ENCODE measurements at regions not wholly inside any gene's neighbourhood (a gene's known extent, or its start where the extent isn't known, plus 50 kb on each side); places are given as distances from the start of the nearest gene placed in this dataset.

DNA sequence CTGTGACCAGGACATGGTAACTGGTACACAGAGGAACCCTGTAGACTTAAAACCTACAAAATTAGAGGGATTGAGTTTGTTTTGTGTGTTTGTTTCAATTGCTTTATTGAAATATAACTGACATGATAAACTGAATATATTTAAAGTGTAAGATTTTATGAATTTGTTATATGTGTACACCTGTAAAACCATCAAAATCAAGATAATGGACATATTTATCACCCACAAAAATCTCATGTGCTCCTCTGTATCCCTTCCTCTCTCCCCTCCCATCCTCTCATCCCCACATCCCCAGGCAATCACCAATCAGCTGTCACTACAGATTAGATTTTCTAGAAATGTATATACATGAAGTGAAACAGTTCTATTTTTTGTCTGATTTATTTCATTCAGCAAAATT is 565.5 kb downstream of the NOVA1 start:
- Histone ChIP-seq H3K4me2 (ENCODE audit: low read length) (no peak overlapping the region), H2AFZ (ENCODE audit: low read depth, low read length) (no peak overlapping the region), H4K20me1 (ENCODE audit: insufficient read depth) (no peaks in the 10 kb centered on the region), H3K4me3 (ENCODE audit: low read length) (no peak overlapping the region), H3K79me2 (replicated peaks; ENCODE audit: insufficient read depth, low read length) (no peaks in the 10 kb centered on the region), H3K9me2 (ENCODE audit: insufficient read depth, low read length) (no peaks in the 10 kb centered on the region), H3K27me3 (ENCODE audit: insufficient read depth, low read depth, low read length) (no peaks in the 10 kb centered on the region), H3K9ac (ENCODE audit: low read length) (no peak overlapping the region), H3F3A (ENCODE audit: insufficient read depth, low read length, poor library complexity, severe bottlenecking) (no peaks in the 10 kb centered on the region), H3K27ac (ENCODE audit: low read length) (no peak overlapping the region), H3K9me3 (ENCODE audit: low read length) (no peaks in the 10 kb centered on the region), H3K36me3 (ENCODE audit: insufficient read depth, low read length) (no peaks in the 10 kb centered on the region)
- TF ChIP-seq MXI1 (conservative IDR thresholded peaks at IDR 0.05; ENCODE audit: poor library complexity, severe bottlenecking) (no peak), SMC3 (conservative IDR thresholded peaks at IDR 0.05; ENCODE audit: poor library complexity) (no peak), EP300 (conservative IDR thresholded peaks at IDR 0.05; ENCODE audit: poor library complexity, severe bottlenecking) (no peak), POLR2AphosphoS5 (IDR thresholded peaks at IDR 0.05) (no peak), RAD21 (conservative IDR thresholded peaks at IDR 0.05) (no peak), EZH2 (IDR thresholded peaks at IDR 0.05; ENCODE audit: borderline replicate concordance, insufficient read depth, low read length, poor library complexity, severe bottlenecking) (no peak), TAF1 (IDR thresholded peaks at IDR 0.05; ENCODE audit: low read depth) (no peak)
- TF ChIP-seq, protein P1, sequence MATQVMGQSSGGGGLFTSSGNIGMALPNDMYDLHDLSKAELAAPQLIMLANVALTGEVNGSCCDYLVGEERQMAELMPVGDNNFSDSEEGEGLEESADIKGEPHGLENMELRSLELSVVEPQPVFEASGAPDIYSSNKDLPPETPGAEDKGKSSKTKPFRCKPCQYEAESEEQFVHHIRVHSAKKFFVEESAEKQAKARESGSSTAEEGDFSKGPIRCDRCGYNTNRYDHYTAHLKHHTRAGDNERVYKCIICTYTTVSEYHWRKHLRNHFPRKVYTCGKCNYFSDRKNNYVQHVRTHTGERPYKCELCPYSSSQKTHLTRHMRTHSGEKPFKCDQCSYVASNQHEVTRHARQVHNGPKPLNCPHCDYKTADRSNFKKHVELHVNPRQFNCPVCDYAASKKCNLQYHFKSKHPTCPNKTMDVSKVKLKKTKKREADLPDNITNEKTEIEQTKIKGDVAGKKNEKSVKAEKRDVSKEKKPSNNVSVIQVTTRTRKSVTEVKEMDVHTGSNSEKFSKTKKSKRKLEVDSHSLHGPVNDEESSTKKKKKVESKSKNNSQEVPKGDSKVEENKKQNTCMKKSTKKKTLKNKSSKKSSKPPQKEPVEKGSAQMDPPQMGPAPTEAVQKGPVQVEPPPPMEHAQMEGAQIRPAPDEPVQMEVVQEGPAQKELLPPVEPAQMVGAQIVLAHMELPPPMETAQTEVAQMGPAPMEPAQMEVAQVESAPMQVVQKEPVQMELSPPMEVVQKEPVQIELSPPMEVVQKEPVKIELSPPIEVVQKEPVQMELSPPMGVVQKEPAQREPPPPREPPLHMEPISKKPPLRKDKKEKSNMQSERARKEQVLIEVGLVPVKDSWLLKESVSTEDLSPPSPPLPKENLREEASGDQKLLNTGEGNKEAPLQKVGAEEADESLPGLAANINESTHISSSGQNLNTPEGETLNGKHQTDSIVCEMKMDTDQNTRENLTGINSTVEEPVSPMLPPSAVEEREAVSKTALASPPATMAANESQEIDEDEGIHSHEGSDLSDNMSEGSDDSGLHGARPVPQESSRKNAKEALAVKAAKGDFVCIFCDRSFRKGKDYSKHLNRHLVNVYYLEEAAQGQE (IDR thresholded peaks at IDR 0.05; ENCODE audit: borderline replicate concordance): no peak
- TF ChIP-seq, protein P2, sequence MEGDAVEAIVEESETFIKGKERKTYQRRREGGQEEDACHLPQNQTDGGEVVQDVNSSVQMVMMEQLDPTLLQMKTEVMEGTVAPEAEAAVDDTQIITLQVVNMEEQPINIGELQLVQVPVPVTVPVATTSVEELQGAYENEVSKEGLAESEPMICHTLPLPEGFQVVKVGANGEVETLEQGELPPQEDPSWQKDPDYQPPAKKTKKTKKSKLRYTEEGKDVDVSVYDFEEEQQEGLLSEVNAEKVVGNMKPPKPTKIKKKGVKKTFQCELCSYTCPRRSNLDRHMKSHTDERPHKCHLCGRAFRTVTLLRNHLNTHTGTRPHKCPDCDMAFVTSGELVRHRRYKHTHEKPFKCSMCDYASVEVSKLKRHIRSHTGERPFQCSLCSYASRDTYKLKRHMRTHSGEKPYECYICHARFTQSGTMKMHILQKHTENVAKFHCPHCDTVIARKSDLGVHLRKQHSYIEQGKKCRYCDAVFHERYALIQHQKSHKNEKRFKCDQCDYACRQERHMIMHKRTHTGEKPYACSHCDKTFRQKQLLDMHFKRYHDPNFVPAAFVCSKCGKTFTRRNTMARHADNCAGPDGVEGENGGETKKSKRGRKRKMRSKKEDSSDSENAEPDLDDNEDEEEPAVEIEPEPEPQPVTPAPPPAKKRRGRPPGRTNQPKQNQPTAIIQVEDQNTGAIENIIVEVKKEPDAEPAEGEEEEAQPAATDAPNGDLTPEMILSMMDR (IDR thresholded peaks at IDR 0.05; ENCODE audit: poor library complexity, severe bottlenecking): no peak

DNA sequence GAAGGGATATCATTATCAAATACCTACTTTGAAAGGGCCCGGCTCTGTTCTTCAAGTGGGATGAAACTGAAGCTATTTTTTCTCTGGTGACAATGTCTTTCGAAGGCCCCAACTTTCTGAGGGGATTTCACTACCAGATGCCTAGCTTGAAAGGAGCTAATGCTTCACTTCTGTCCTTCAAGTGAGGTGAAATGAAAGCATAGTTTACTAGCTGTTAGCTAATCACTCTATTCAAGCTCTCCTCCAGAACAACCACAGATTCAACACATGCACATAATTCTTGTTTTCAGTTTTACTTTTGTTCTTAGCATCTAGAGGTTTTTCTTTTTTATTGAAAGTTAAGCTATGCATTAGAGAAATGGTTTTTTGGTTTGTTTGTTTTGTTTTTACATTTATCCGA is 571.4 kb downstream of the NOVA1 start:
- H3K36me3 ChIP-seq (ENCODE audit: insufficient read depth, low read length): no peaks in the 10 kb centered on the region
- H2AFZ ChIP-seq (ENCODE audit: low read depth, low read length): no peak overlapping the region
- no peaks in the 10 kb centered on the region for H3F3A ChIP-seq (ENCODE audit: insufficient read depth, low read length, poor library complexity, severe bottlenecking)
- no peaks in the 10 kb centered on the region for H3K27me3 ChIP-seq (ENCODE audit: insufficient read depth, low read depth, low read length)
- no peaks in the 10 kb centered on the region for H4K20me1 ChIP-seq (ENCODE audit: insufficient read depth)
- H3K9me2 ChIP-seq (ENCODE audit: insufficient read depth, low read length): no peaks in the 10 kb centered on the region
- H3K27ac ChIP-seq (ENCODE audit: low read length): no peak overlapping the region
- no peak overlapping the region for H3K4me3 ChIP-seq (ENCODE audit: low read length)
- H3K79me2 ChIP-seq (replicated peaks; ENCODE audit: insufficient read depth, low read length): no peaks in the 10 kb centered on the region
- H3K9me3 ChIP-seq (ENCODE audit: low read length): no peaks in the 10 kb centered on the region
- H3K4me2 ChIP-seq (ENCODE audit: low read length): no peak overlapping the region
- H3K9ac ChIP-seq (ENCODE audit: low read length): no peak overlapping the region
- TF ChIP-seq EP300 (conservative IDR thresholded peaks at IDR 0.05; ENCODE audit: poor library complexity, severe bottlenecking): no peak
- no peak for TF ChIP-seq SMC3 (conservative IDR thresholded peaks at IDR 0.05; ENCODE audit: poor library complexity)
- TF ChIP-seq, protein P2 (IDR thresholded peaks at IDR 0.05; ENCODE audit: poor library complexity, severe bottlenecking): no peak
- TF ChIP-seq RAD21 (conservative IDR thresholded peaks at IDR 0.05): no peak
- TF ChIP-seq POLR2AphosphoS5 (IDR thresholded peaks at IDR 0.05): no peak
- no peak for TF ChIP-seq EZH2 (IDR thresholded peaks at IDR 0.05; ENCODE audit: borderline replicate concordance, insufficient read depth, low read length, poor library complexity, severe bottlenecking)
- TF ChIP-seq, protein P1 (IDR thresholded peaks at IDR 0.05; ENCODE audit: borderline replicate concordance): no peak
- no peak for TF ChIP-seq TAF1 (IDR thresholded peaks at IDR 0.05; ENCODE audit: low read depth)

Measured in neural cell (in vitro differentiated cells).